Globus pallidus (tissue), 1 donor: ENCODE measurements at regions not wholly inside any gene's neighbourhood (a gene's known extent, or its start where the extent isn't known, plus 50 kb on each side); places are given as distances from the start of the nearest gene placed in this dataset.
"Not testable (repeated sequence)": the region's sequence is repeated elsewhere in the genome, so short reads cannot be mapped to it uniquely, and the experiment has no call there.

Experiments
- DNase-seq: peaks from one replicate; pipeline ENCODE4 v3.0.0-alpha.2; 2015; ENCODE audit warnings: low spot score

DNA sequence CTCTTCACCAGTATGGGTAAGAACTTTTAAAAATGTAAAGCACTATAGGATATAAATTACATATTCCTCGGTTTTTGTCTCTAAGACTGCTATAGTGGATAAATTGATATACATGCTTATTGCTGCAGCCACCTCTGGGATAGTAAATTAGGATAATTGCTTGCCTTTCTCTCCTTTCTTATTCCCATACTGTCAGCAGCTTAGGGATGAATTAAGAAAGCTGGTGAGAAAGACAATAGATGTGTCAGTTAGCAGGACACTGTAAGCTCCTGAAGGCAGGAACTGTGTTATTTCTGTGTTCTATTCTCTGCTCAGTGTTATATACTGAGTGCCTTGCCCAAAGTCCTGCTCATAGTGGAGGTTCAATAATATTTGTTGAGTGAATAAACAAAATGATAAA lies 828.6 kb upstream of the ACVR2A start:
- DNase-seq = no peak

DNA sequence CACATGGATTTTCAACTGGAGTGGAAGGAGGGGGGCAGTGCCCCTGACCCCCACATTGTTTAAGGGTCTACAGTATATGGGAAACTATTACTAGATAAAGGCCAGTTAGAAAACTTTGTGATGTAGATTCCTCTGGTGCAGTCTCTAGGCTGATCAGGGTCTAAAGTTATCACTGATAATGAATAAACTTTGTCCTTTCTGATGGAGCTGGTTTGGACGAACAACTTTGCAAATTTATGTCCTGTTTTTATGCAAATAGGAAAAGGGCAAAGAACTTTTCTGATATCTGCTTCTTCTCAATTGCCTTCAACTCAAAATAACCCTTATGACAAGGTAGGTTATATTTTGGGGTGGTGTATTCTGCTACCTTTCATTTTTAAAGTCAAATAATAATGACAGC lies 829.2 kb upstream of the ACVR2A start:
- no peak for DNase-seq

DNA sequence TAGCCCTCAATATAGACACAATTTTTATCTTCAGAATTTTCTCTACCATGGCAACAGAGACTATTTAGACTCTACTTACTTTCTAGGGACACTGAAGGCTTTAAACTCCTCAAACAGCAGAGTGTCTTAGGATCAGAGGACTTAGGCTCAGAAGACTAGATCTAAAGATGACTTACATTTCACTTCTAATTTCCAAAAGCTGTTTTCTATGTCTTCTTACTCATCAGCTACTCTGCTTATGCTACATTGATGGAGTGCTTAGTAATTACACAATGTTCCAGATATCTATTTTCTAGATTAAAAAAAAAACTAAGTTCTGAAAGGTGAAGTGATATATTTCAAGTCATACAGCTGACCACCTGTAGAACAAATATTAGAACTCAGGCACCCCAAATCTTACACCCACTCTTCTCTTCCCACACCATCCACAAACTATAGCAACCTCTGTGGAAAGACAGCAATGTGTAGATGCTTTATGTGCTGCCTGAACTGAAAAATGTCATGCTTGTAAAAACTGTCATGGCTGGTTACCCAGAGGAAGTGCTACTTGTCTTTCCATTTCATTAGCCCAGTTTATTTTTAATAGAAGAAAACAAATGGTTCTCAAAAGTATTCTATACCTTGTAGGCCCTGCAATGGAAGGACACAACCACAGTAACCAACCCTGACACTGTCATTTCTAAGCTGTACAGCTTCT lies 831.0 kb upstream of the ACVR2A start:
- no peak for DNase-seq

DNA sequence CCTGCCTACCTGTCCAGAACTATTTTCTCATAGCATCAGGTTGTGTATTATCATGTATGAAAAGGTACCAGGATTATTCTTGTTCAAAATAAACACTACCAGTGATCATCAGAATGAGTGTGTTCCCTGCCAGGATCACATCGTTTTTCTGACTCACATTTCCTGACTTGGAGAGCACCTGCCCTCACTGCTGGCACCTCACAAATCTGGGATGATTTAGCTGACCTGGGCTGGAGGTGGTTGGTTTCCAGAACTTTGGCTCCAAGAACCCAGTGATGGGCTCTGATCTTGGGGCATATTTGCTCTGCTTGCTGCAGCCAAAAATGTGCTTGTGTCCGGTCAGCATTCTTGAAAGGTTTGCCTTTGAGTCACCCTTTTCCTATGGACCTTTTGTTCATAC lies 836.3 kb upstream of the ACVR2A start:
- DNase-seq = no peak

GRCh38 chr2:147006736-147007141 lies 838.1 kb upstream of the ACVR2A start:
- DNase-seq = no peak

GRCh38 chr2:147003081-147003480 lies 841.7 kb upstream of the ACVR2A start:
- no peak for DNase-seq

GRCh38 chr2:147002256-147002655 lies 842.6 kb upstream of the ACVR2A start:
- DNase-seq = no peak

DNA sequence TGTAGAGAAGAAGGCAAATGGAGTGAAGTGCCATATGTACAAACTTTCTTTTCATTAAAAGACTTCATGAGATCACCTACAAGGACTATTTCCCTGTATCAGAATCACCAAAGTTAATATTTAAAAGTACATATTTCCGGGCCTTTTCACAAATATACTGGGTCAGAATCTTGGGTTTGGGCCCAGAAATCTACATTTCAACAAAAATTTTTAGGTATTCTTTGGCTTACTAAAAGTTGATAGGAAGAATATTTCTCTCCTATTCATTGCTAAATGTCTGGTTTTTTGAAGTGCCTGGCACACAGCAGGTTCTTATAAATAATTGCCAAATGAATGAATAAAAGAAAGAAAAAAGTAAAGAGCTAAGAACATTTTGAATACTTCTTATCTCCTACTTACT lies 843.8 kb upstream of the ACVR2A start:
- no peak for DNase-seq

DNA sequence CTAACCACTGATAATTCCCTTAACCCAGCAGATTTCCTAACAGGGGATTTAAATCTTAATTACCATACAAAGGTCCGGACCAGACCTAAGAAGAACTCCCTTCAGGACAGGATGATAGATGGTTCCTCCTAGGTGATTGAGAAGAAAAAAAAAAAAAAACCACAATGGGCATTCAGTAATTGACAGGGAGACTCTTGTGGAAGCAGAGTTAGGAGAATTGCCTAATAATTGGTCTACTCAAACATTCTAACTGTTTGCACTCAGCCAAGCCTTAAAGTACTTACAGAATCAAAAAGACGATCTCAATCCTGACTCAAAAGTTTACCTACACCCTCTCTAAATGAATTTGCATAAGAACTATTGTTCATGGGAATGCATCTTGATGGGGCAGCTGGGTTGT lies 844.7 kb upstream of the ACVR2A start:
- DNase-seq = not testable (repeated sequence)

DNA sequence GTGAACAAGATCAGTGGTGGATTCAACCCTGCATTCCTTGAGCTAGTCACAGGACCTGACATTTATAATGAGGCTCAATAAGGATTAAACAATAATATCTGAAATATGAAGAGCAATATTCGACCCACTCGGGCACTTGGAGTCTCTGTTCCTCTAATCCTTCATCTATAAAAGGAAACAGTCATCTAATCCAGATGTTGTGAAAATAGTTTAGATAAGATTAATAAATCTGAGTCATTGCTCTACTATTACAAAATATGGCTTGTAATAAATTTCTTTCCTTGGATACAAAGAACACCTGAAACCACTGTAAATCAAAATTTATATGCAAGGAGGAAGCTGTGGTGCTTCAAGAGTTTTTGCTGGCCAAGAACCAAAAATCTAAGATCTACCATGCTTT lies 846.9 kb upstream of the ACVR2A start:
- no peak for DNase-seq

DNA sequence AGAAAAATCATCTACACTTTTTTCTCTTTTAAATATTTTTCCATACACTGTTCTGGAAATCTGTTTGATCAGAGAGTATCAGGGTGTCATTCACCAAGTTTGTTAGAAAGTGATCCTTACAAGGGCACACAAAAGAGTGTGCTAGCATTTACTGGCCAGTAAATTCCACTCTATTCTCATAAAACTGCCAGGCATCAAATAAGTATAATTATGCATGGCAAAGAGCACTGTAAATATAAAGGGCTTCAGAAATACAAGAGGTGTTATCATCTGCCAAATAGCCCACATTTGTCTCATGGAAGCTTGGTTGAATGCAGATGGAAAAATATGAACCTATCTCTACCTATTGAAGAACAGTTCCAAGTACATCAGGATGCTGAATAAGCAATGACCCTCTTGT lies 847.3 kb upstream of the ACVR2A start:
- no peak for DNase-seq

DNA sequence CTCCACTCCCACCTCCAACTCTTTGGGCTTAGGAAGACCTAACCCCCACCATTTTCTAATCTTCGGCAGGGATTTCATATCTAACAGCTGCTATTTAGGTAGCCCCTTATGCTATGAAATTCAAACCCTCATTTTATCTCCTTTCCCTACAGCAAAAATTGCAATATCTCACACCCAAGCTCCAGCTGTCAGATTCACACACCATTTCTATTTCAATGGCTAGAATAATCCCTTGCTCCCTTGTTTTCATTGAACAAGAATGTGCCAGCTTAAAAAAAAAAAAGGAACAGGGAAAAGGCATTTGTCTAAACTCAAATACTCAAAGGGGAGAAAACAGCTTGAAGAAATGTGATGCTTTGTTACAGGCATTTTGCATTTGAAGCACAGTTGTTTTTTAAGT lies 850.6 kb upstream of the ACVR2A start:
- DNase-seq = no peak

- DNase-seq = no peak
Measured at GRCh38 chr2:146992466-146992865, 852.4 kb upstream of the ACVR2A start.

DNA sequence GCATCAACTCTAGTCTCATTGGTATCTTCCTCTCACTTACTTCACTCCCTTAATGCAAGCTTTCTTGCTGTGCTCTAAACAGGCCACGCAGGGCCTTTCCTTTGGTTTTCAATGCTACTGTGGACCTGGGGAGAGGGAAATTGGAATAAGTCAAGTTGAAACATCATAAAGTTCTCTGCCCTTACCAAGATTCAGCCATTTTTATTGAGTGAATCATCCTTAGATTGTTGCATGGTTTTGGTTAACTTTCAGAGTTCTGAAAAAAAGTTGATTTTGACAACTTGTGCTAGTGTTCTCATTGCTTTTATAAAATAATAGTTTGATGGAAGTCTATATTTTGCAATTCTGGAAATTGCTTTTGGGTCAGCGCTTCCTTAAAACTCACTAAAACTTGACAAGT lies 852.8 kb upstream of the ACVR2A start:
- no peak for DNase-seq

DNA sequence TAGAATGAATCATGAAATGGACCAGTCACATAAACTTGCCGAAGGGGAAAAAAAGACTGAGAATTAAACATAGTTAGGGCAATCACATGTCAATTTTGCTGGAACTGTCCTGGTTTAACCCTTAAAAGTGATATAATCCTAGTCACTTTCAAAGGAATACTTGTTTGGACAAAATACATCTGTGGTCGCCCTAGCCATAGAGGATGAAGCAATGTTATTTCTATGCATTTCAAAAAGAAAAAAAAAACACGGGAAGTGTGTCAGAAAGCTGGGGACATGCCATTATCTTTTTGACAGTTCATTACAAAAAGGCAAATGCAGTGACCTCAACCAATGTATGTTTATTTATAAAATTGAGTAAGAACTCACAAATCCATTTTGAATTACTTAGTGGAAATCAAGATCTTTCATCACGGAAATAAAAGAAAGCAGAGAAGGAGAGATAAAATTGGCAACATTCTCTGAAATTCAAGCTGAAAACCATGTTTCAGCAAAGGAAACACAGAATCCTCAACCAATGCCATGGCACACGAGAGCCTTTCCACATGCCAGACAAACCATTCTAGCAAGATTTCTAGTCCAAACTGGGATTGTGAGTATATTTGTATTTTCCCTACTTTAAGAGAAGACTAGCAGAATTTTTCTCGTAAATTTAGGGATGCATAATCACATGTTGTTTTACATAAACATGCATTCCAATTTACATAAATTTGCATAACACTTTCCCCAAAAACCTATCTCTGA lies 854.3 kb upstream of the ACVR2A start:
- DNase-seq = no peak

GRCh38 chr2:146989741-146990140 lies 855.1 kb upstream of the ACVR2A start:
- DNase-seq = no peak

DNA sequence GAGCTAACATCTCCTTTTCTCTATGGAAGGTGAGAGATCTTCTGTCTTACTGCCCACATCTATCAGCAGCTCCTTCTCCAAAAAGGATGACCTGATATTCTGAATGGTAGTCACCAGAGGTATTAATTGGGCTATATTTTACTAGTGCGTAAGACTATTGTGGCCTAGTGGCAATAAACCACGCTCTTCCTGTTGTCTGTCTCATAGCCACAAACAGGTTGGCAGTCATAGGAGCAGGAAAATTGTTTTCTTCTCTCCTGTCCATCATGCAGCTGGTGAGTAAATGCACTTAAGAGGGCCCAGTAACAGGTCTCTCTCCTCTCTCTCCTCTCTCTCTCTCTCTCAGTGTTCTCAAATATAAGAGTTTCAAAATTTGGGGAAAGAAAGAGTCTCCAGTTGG lies 856.8 kb upstream of the ACVR2A start:
- DNase-seq = no peak

- DNase-seq = peak; percentile 11
Measured at GRCh38 chr2:146986161-146986560, 858.7 kb upstream of the ACVR2A start.

DNA sequence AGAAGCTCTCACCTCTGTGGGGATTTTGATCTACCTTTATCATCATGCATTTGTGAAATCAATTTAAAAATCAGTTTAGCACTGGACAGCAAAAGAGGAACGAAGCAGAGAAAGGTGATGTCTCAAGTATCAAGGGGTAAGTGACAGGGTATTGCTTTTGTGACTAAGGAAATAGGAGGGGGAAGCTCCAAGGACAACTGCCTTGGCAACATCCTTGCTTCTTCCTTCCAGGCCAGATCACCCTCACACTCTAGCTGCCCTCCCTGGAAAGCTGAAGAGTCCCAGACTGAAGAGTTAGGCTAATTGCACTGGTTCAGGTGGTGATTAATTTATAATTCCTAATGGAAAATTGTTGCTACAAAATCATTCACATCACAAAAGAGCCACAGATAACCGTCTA lies 859.1 kb upstream of the ACVR2A start:
- no peak for DNase-seq

DNA sequence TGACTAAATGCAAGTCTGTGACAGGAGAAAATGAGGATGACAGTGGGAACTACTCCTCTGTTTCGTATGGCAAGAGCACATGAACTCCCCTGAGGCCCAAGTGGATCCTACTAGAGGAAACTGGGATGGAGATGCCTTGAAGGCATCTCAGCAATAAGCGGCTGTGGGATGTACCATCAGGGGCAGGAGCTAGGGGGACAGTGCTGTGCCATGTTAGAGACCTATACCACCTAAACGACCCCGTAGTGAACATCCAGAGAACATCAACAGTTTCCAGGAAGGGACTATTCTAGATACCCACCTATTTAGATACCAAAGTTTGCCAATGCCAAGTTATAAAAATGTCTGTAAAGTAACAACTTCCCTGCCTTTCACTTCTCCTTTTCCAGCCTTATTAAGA lies 860.8 kb upstream of the ACVR2A start:
- no peak for DNase-seq

DNA sequence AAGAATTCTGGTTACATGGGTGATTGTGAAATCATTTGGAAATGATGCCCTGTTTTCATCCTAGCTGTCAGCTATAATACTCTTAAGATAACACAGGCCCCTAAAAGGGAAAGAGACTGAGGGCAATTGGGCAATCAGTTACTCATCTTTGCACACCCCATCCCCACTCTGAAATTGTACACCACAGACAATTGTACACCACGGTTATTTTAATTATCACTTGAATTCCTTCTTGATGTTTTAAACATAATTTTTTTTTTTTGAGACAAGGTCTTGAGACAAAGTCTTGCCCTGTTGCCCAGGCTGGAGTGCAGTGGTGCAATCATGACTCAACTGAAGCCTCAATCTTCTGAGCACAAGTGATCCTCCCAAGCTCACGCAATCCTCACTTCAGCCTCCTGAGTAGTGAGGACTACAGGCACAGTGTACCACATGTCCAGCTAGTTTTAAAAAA lies 862.4 kb upstream of the ACVR2A start:
- DNase-seq = no peak

DNA sequence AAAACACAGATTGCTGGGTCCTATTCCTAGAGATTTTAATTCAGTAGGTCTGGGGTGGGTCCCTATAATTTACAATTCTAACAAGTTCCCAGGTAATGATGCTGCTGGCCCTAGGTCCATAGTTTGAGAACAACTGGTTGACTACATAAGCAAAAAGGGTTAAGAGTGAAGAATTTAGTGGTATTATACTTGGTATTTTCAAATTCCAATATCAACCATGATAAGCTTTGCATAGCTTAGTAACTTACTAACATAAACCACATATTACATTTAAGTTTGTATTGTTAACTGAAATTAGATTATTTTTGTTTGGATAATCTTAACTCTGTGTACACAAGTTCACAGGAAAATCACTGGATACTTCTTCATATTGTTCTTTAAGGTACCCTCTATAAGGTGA lies 862.9 kb upstream of the ACVR2A start:
- no peak for DNase-seq

GRCh38 chr2:146979746-146980145 lies 865.1 kb upstream of the ACVR2A start:
- no peak for DNase-seq
